ENCODE measurements at regions not wholly inside any gene's neighbourhood (a gene's known extent, or its start where the extent isn't known, plus 50 kb on each side); places are given as distances from the start of the nearest gene placed in this dataset.

GRCh38 chr2:169426069-169426663 lies 53.1 kb upstream of the BBS5 start:
- TF ChIP-seq POLR2A (IDR thresholded peaks at IDR 0.05) (no peak), CTCF (IDR thresholded peaks at IDR 0.05) (no peak)
